Activated CD4-positive, alpha-beta T cell treated with anti-CD3 and anti-CD28 coated beads, Interleukin-2, amount 50 U/mL, for 16 hours (primary cell): ENCODE measurements at regions not wholly inside any gene's neighbourhood (a gene's known extent, or its start where the extent isn't known, plus 50 kb on each side); places are given as distances from the start of the nearest gene placed in this dataset.

Experiments used
- DNase-seq: peaks from one replicate; pipeline ENCODE4 v3.0.0-alpha.2; 2020

DNA sequence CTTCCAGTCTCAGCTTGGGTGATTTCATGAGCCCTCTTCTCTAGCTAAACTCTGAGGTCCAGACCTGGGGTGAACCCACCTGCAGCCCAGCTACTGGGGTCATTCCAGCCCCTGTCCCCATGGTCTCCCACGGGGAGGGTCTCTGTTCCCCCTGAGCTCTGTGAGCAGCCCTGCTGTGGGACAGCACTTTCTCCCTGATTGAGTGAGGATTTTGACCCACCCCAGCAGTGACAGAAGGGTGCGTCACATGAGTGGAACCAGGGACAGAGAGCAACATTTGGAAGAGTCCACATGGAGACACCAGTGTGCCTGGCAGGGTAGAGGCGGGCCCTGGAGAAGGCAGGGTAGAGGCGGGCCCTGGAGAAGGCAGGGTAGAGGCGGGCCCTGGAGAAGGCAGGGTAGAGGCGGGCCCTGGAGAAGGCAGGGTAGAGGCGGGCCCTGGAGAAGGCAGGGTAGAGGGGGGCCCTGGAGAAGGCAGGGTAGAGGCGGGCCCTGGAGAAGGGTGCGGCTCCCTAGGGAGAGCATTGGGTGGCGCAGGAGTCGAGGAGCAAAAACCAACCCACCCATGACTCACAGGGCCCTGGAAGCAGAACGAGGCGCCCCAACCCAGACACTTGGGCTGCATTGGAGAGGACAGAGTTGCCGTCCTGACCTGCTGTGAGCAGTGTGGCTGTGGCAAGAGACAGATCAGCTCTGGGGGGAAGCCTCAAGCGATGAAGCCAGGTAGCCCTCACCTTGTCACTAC is 227.7 kb upstream of the B3GAT1 start:
- no peak for DNase-seq

DNA sequence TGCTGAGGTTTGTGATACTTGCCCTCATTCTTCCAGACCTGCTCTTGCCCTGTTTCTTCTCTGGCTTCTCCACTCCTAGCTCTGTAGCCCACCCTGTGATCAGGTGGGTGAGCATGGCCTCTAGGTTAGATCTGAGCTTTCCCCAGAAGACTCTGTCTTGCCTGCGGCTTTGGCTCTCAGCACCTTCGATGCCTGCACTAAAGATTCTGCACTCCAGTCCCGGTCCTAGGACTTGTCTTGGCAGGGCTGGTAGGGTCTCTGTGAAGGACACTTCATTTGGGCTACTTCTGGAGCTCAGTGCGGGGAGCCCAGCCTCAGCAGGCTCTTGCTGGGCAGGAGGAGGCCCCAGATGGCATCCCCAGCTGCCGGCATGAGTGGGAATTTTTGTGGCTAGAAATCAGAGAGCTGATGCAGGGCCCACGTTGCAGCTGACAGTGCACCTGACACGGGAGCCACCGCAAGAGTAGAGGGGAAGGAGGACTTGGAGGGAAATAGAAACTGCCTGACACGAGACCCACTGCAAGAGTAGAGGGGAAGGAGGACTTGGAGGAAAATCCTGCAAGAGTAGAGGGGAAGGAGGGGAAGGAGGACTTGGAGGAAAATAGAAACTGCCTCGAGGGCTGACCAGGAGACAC is 226.9 kb upstream of the B3GAT1 start:
- DNase-seq: no peak

GRCh38 chr11:134637091-134638015 is 225.3 kb upstream of the B3GAT1 start:
- DNase-seq: no peak

- DNase-seq: no peak
Measured at GRCh38 chr11:134636071-134636470, 224.0 kb upstream of the B3GAT1 start.

GRCh38 chr11:134634897-134635831 is 223.1 kb upstream of the B3GAT1 start:
- DNase-seq: no peak

DNA sequence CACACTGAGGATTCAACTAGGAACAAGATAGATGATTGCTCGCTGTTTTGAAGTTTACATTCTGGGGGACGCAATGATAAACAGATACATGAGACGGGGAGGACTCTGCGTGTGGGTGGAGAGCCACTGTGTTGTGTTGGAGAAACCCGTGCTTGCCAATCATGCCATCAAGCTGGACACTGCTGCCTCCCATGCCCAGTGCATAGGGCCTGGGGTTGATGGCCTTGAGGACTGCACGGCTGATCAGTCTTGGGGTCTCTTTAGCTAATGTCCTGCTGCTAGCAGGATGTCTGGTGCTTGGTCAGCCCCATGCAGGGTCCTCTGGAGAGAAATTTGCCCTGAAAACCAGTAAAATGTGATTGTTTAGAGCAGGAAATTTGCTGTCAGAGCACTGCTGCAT is 221.2 kb upstream of the B3GAT1 start:
- DNase-seq: no peak

DNA sequence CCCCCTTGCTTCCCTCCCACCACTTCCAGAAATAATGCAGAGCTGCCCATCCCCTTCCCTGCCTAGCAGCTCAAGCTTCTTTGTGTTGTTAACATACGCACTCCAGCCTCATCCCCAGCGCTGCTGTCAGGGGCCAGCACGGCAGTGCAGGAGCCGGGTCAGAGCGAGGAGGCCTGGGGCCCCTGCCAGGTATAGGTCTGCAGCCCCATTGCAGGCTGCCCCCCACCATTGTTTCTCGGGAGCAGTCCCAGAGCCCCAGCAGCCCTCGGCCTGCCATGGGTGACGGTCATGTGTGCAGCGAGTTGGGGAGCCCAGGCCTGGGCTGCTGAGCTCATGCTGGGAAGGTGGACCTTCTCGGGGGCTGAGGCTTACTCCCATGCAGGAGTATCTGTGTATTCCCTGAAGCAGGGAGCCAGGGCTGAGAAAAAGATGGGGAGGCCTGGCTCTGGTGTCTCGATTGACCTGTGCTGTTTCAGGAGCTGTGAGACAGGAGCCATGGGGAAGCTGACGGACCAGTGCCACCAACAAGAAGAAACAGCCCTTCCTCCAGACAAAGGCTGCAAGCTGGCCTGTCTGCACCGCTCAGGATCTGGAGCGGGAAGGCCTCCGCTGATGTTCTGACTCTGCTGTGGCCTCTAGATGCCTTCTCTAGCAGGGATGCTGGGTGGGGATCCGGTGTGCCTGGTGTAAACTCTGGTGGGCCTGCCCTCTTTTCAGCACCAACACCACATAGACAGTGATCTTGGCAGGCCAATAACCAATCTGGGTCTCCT is 220.5 kb upstream of the B3GAT1 start:
- no peak for DNase-seq

DNA sequence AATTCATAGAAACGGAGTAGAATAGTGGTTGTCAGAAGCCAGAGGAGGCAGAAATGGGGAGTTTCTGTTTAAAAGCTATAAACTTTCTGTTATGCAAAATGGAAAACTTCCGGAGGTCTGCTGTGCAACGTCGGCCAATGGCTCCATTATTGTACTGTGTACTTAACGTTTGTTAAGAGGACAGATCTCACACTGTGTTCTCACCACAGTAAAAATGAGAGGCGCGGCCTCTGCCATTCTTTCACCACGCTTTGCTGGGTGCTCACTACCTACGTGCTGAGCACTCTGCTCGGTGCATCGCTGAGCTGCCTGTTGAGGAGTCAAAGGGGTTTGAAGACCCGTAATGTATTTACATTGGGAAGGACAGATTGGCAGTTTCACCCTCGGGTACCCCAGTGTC is 218.8 kb upstream of the B3GAT1 start:
- DNase-seq: no peak

- DNase-seq: no peak
Measured at GRCh38 chr11:134628426-134628825, 216.4 kb upstream of the B3GAT1 start.

- no peak for DNase-seq
Measured at GRCh38 chr11:134626032-134626431, 214.0 kb upstream of the B3GAT1 start.

DNA sequence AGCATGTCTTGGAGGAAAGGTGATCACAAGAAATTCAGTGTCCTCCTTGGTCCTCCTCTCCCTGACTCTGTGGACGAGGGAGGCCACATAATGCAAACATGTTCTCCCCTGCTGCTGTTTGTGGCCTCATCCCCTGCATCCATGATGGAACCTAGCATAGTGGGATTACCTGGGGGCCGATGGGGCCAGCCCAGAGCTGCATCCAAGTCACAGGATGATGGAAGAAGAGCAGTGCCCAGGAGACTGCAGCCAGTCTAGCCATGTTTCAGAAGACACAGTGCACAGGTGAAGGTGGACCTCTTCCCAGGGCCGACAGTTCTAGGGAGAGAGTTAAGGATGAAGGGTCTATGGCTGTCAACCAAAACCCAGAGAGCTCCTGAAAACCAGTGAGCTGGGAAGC is 213.6 kb upstream of the B3GAT1 start:
- DNase-seq: no peak

DNA sequence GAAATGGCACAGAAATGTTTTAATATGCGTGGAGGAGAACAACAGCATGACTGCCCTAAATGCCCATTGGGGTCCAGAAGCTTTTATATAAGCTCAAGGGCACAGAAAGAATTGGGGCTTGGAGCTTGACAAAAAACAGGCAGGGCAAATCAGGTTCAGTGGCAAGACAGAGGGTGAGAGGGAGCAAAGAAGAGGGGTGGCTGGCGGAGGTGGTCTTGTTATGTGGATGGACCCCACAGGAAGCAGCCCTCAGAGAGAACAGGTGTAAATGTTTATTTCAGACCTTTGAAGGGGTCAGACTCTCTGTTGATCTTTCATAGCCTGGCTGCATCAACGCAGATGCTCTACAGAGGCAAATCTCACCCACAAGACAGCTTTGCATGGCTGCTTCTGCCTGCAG is 213.1 kb upstream of the B3GAT1 start:
- DNase-seq: no peak

GRCh38 chr11:134624166-134624920 is 212.3 kb upstream of the B3GAT1 start:
- no peak for DNase-seq

DNA sequence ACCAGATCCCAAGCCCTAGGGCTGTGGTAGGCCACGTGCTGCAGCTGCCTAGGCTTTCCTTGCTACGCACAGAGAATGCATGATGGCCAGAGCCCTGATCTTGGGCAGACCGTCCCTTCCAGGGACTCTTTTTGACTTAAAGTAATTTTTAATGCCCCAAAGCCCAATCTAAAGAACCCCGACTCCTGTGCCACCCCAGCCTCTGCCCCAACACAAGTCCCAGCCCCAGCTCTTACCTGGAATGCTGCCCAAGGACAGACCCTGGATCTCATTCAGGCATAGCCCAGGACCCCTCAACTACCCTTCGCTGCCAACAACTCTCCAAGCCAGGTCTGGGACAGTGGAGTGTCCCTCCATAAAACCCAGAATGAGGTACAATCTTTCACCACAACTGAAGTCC is 211.7 kb upstream of the B3GAT1 start:
- DNase-seq: no peak

DNA sequence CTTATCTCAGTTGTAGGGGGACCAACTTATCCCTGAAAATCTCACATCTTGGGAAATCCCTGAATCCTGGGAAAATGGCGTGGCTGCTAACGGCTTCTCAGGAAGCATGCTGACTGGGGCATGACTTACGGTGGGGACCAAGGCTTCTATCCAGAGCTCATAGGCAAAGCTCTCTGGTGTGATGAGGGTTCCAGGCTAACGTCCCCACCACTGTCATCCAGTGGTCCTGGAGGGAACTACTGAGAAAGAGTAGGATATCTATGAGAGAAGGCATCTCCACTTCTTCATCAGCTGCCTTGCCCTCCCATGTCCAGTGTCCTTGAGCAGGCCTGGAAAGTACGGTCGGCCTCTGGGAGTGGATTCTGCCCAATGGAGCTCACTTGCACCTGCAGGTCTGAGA is 210.4 kb upstream of the B3GAT1 start:
- DNase-seq: no peak

DNA sequence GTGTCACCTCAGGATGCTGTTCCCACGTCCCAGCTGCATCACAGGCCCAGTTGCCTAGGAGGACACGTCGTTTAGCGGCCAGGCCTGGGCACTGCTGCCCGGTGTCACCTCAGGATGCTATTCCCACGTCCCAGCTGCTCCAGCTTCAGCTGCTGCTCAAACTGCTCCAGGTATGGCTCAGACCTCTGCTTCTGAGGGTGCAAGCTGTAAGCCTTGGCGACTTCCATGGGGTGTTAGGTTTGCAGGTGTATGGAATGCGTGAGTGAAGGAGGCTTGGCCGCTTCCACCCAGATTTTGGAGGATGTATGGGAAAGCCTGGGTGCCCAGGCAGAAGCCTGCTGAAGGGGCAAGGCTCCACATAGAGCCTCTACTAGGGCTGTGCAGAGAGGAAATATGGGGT is 205.3 kb upstream of the B3GAT1 start:
- DNase-seq: no peak

- no peak for DNase-seq
Measured at GRCh38 chr11:134616038-134616437, 204.0 kb upstream of the B3GAT1 start.

DNA sequence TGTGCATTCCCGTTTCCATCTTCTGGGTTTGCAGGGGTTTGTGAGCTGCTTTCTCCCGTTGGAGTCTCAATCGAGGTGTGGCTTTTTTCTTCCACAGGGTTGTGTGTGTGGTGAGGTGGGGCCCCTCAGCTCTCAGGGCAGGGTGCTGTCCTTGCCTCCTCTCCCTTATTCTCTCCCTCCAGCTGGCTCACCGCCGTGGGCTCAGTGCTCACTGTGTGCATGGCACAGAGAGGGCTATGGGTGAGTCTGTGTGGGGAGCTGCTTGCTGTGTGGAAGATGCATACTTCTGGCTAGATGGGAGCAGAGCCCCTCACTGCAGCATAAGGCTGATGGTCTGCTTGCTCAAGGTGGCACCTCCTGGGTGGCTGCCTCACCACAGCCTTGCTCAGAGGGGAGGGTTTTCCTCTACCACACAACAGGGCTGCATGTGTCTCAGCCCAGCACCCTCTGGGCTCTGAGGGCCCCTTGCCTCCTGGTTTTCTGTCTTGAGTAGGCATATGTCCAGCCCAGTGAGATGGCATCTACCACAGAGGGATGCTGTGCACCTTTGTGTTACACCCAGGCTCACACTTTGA is 203.1 kb upstream of the B3GAT1 start:
- DNase-seq: no peak

- no peak for DNase-seq
Measured at GRCh38 chr11:134614141-134614540, 202.1 kb upstream of the B3GAT1 start.

GRCh38 chr11:134613646-134614045 is 201.6 kb upstream of the B3GAT1 start:
- no peak for DNase-seq
